DMS114 treated with DMSO at 0.1 percent for 48 hours (cell line): ENCODE measurements at regions not wholly inside any gene's neighbourhood (a gene's known extent, or its start where the extent isn't known, plus 50 kb on each side); places are given as distances from the start of the nearest gene placed in this dataset.
"Not testable (repeated sequence)": the region's sequence is repeated elsewhere in the genome, so short reads cannot be mapped to it uniquely, and the experiment has no call there.

Experiments
- DNase-seq: peaks from one replicate; lab custom pipeline; 2025; ENCODE audit not compliant: unreplicated experiment; lab: John Stamatoyannopoulos, UW

- DNase-seq = not testable (repeated sequence)
Measured at GRCh38 chr15:29648415-29648814, 173.9 kb downstream of the TJP1 start.

DNA sequence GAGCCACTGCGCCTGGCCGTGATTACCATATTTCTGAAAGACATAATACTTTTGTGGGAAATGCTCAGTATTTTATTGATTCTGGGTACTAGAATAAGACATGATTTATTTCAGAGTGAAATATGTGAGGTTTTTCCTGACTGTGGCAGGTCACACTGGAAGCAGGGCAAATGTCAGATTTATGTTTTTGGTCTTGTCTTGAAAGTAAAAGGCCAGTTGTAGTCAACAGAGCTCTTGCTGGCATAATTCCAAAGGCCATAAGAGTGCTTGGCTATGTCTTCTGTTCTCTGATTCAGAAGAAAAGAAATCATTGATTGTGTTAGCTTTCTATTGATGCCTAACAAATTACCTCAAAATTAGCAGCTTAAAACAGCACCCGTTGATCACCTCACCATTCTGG is 176.4 kb downstream of the TJP1 start:
- DNase-seq = no peak

DNA sequence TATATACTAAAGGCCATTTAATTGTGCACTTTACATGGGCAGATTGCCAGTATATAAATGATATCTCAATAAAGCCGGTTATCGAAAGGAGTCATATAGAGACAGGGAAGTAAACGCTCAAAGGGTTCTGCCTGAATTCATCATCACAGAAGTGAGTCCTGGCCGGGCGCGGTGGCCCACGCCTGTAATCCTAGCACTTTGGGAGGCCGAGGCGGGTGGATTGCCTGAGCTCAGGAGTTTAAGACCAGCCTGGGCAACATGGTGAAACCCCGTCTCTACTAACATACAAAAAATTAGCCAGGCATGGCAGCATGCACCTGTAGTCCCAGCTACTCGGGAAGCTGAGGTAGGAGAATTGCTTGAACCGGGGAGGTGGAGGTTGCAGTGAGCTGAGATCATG is 177.9 kb downstream of the TJP1 start:
- not testable (repeated sequence) for DNase-seq

- DNase-seq = no peak
Measured at GRCh38 chr15:29638781-29639180, 183.5 kb downstream of the TJP1 start.

GRCh38 chr15:29638011-29638410 is 184.3 kb downstream of the TJP1 start:
- DNase-seq = no peak

DNA sequence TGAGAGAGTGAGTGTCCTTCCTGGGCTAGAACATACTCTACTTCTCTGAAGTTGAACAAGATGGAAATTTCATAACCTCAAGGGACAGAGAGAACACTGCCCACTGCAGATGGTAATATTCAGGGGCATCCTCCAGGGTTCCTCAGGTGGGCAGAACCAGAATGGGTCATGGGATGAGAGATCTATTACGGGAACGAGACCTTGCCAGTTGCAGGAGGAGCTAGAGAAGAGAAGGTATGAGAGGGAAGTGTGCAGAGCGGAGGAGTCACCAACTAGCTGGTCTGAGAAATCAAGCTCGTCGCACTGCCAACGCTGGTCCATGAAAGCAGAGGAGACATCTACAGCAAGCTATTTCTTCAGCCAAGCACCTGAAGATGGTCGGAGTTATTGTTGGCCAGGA is 184.7 kb downstream of the TJP1 start:
- DNase-seq = no peak

DNA sequence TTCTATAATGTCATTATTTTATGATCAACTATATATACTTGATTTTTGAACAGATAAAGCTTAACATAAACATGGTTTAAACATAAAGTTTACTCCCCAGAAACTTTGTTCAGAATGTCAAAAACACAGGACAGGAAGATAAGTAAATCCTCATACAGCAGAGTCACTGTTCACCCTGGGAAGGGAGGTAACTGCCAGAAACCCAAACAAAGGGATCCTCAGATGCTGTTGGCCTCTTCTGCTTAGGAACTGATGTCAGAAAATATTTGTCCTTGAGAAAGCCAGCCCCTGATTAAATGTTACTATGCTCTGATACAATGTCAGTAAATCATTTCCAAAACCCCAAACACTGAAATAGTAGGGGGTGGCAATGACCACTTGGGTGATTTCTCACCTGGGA is 185.3 kb downstream of the TJP1 start:
- DNase-seq = no peak

DNA sequence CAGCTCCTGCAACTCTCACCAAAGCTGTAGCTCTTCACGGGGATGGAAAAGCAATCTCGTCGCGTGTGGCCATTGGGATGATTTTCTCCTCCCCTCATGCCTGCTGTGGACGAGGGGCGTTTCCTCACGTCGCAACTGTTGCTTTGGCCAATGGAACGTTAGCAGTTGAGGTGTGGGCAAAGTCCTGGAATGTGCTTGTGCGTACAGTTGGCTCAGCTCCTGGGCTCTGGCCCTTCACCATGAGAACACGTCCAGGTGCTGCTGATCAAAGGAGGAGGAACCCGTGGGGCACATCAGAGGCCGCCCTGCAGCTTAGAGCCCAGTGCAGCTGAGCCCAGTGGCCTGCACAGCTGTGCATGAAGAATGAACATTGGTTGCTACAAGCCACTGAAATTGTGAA is 186.1 kb downstream of the TJP1 start:
- DNase-seq = no peak

GRCh38 chr15:29635513-29636098 is 186.7 kb downstream of the TJP1 start:
- DNase-seq = no peak

- no peak for DNase-seq
Measured at GRCh38 chr15:29633971-29634370, 188.3 kb downstream of the TJP1 start.

GRCh38 chr15:29632671-29633406 is 189.4 kb downstream of the TJP1 start:
- DNase-seq = no peak

- DNase-seq = no peak
Measured at GRCh38 chr15:29631076-29632070, 190.9 kb downstream of the TJP1 start.

DNA sequence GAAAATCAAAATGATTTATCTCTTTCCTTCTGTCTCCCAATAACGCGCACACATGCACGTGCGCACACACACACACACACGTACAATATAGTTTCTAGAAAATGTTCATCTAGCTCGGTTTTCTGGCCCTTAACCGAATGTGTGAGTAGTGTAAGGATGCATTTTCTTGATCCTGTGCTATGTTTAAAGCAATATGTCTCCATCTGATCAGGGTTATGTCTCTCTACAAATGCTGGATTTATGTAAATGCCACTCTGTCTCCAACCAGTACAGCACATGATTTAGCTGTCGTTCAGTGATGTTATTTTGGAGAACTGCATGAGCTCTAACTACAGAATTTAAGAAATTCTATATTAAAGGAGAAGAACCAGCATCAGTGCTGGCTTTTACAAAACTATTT is 198.0 kb downstream of the TJP1 start:
- no peak for DNase-seq

- no peak for DNase-seq
Measured at GRCh38 chr15:29623116-29623639, 199.1 kb downstream of the TJP1 start.

DNA sequence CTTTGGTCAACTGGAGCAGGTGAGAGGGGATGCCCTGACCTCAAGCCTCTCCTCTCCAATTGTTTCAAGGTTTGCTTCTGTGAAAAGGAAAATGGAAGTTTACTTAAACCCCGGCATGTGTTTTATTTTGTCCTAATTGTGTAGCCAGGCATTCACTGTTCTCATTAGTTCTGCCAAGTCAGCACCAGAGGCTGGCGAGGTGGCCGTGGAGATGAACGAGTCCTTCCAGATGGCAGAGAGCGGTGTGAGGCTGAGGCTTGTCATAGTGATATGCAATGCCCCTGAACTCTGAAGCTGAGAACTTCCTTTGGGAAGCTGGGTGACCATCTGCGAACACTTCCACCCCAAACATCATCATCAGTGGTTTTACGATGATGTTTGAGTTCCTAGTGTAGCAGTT is 199.6 kb downstream of the TJP1 start:
- DNase-seq = no peak

DNA sequence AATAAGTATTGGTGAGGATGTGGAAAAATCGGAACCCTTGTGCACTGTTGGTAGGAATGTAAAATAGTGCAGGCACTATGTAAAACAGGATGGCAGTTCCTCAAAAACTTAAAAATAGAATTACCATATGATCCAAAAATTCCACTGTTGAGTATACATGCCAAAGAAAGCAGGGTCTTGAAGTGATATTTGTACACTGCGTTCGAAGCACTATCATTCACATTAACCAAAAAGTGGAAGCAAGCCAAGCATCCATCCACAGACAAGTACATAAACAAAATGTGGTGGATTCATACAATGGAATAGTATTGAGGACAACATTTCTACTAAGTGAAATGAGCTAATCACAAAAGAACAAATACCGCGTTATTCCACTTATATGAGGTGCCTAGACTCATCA is 200.7 kb downstream of the TJP1 start:
- no peak for DNase-seq

GRCh38 chr15:29618586-29618985 is 203.7 kb downstream of the TJP1 start:
- no peak for DNase-seq

- no peak for DNase-seq
Measured at GRCh38 chr15:29616512-29616911, 205.8 kb downstream of the TJP1 start.

DNA sequence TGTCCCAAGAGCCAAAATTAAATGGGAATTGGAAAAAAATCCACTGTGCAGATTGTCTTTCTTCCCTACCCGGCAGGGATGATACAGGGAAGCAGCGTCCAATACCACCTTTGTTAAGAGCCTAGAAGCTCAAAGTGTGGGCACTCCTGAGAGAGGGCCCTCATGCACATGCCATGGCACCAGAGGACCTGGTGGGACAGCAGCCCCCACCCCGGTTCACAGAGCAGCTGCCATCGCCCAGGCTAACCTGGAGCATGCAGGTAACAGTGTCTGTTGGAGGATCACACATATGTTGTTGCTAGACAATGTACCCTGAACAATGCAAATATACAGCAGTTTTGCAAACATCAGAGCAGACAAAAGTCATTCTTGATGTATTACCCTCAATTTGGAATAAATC is 206.5 kb downstream of the TJP1 start:
- DNase-seq = no peak

DNA sequence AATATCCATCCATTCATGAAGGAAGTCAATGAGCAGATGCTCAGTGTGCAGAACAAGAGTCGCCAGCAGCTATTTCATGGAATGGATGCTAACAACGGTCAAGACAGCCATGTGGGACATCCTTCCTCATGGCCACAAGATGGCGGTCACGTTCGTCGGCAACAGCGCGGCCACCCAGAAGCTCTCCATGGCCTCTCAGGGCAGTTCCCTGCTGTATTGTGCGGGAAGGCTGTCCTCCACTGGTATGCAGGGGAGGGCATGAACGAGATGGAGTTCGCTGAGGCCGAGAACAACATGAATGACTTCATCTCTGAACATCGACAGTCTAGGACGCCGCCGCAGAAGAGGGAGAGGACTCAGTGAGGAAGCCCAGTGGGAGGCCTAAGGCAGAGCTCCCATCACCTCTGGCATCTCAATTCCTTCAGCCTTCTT is 208.3 kb downstream of the TJP1 start:
- no peak for DNase-seq

- no peak for DNase-seq
Measured at GRCh38 chr15:29612701-29613100, 209.6 kb downstream of the TJP1 start.
